SK-N-SH treated with all-trans-retinoic acid at 6 μM for 48 hours (cell line): ENCODE measurements at regions not wholly inside any gene's neighbourhood (a gene's known extent, or its start where the extent isn't known, plus 50 kb on each side); places are given as distances from the start of the nearest gene placed in this dataset.

Experiments used
- BACH2 ChIP-seq: fragments of 250-450 bp; sonication (Bioruptor Pico); IDR thresholded peaks from 2 replicates; pipeline ENCODE4 v1.9.0; 2021; ENCODE audit warnings: mild to moderate bottlenecking, borderline replicate concordance
- CREB5 ChIP-seq: fragments of 250-450 bp; sonication (Bioruptor Pico); IDR thresholded peaks from 2 replicates; pipeline ENCODE4 v1.5.1; 2020; ENCODE audit warnings: low read depth, mild to moderate bottlenecking, moderate library complexity
- ISL1 ChIP-seq: fragments of 250-450 bp; sonication (Bioruptor Pico); IDR thresholded peaks from 2 replicates; pipeline ENCODE4 v2.1.2; 2022; ENCODE audit warnings: mild to moderate bottlenecking, moderate library complexity
- OSR1 ChIP-seq: fragments of 250-450 bp; sonication (Bioruptor Pico); IDR thresholded peaks from 2 replicates; pipeline ENCODE4 v1.8.0; 2022; ENCODE audit warnings: moderate library complexity, mild to moderate bottlenecking, inconsistent platforms
- PPARA ChIP-seq: fragments of 250-450 bp; sonication (Bioruptor Pico); IDR thresholded peaks from 2 replicates; pipeline ENCODE4 v1.5.0; 2020; ENCODE audit warnings: mild to moderate bottlenecking, borderline replicate concordance
- RARB ChIP-seq: fragments of 250-450 bp; sonication (Bioruptor Pico); IDR thresholded peaks from 2 replicates; pipeline ENCODE4 v1.8.0; 2021; ENCODE audit warnings: mild to moderate bottlenecking, moderate library complexity
- TOX ChIP-seq: fragments of 250-450 bp; sonication (Bioruptor Pico); IDR thresholded peaks from 2 replicates; pipeline ENCODE4 v1.8.0; 2021; ENCODE audit warnings: mild to moderate bottlenecking, moderate library complexity, borderline replicate concordance

DNA sequence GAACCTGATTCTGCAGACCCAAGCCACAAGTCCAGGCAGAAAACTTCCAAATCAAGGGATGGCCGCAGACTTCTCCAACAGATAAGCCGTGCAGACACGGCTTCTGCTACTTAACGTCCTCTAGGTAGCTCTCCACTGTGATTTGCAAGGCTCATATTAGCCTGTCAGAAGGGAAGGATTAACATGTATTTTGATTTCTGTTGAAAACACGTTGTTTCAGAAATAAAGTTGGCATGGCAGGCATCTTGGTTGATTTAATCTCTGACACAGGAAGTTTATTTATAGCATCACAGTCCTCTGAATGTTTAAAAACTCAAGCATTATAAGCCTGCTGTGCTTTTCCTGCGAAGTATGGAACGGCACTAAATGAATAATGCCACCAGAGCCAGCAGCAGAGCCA, 166.8 kb upstream of the TOX3 start:
- TF ChIP-seq CREB5 (CRISPR knock-in tag) (no peak), PPARA (CRISPR knock-in tag) (no peak), TOX (CRISPR knock-in tag) (no peak), ISL1 (CRISPR knock-in tag) (no peak), OSR1 (CRISPR knock-in tag) (no peak), RARB (no peak), BACH2 (no peak)
